ENCODE measurements at regions not wholly inside any gene's neighbourhood (a gene's known extent, or its start where the extent isn't known, plus 50 kb on each side); places are given as distances from the start of the nearest gene placed in this dataset.

- Histone ChIP-seq H3K27me3 (no peaks in the 10 kb centered on the region), H3K4me3 (no peak overlapping the region), H3K36me3 (replicated peaks; ENCODE audit: insufficient read depth, low read depth) (no peaks in the 10 kb centered on the region), H3K4me1 (ENCODE audit: insufficient read depth) (peaks cover 6% of the 10 kb centered on the region), H3K79me2 (no peaks in the 10 kb centered on the region), H3K9me2 (replicated peaks; ENCODE audit: insufficient read depth) (no peaks in the 10 kb centered on the region), H4K20me1 (ENCODE audit: insufficient read depth, poor library complexity, severe bottlenecking) (no peaks in the 10 kb centered on the region), H2AFZ (no peak overlapping the region), H3K27ac (no peak overlapping the region), H3K9me3 (ENCODE audit: low read depth) (no peaks in the 10 kb centered on the region), H3K4me2 (no peak overlapping the region)
- no peak for DNase-seq (ENCODE audit: low spot score)
- TF ChIP-seq, protein P1, sequence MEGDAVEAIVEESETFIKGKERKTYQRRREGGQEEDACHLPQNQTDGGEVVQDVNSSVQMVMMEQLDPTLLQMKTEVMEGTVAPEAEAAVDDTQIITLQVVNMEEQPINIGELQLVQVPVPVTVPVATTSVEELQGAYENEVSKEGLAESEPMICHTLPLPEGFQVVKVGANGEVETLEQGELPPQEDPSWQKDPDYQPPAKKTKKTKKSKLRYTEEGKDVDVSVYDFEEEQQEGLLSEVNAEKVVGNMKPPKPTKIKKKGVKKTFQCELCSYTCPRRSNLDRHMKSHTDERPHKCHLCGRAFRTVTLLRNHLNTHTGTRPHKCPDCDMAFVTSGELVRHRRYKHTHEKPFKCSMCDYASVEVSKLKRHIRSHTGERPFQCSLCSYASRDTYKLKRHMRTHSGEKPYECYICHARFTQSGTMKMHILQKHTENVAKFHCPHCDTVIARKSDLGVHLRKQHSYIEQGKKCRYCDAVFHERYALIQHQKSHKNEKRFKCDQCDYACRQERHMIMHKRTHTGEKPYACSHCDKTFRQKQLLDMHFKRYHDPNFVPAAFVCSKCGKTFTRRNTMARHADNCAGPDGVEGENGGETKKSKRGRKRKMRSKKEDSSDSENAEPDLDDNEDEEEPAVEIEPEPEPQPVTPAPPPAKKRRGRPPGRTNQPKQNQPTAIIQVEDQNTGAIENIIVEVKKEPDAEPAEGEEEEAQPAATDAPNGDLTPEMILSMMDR (IDR thresholded peaks at IDR 0.05; ENCODE audit: poor library complexity) = no peak
- no peak for TF ChIP-seq EZH2phosphoT487 (IDR thresholded peaks at IDR 0.05; ENCODE audit: low read depth, severe bottlenecking, unreplicated experiment)
- no peak for TF ChIP-seq EZH2 (IDR thresholded peaks at IDR 0.05; ENCODE audit: borderline replicate concordance)
- 100% methylated on average over 1 of the region's 1 CpG for WGBS (ENCODE audit: low lambda C conversion rate, missing lambda C conversion rate)
Measured at GRCh38 chr1:58844176-58844575, 60.3 kb upstream of the JUN start.

DNA sequence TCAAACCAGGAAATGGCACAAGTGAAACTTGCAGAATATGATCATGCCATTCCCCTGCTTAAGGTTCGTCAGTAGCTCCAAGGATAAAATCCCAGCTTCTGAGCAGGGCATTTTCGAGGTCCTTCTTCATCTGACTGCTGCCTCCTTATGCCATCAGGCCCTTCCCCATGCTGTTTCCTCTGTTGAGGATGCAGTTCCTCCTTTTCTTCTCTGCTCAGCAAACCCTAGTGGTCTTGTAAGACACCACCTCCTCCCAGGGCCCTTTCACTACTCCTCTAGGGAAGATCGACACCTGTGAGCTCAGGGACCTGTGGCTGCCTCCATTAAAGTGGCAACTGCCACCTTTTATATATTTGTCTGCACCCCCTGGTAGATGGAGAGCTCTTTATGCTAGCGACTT, 62.1 kb upstream of the JUN start:
- H3K9me3 ChIP-seq (ENCODE audit: low read depth) = no peaks in the 10 kb centered on the region
- no peaks in the 10 kb centered on the region for H3K9me2 ChIP-seq (replicated peaks; ENCODE audit: insufficient read depth)
- no peaks in the 10 kb centered on the region for H3K36me3 ChIP-seq (replicated peaks; ENCODE audit: insufficient read depth, low read depth)
- H4K20me1 ChIP-seq (ENCODE audit: insufficient read depth, poor library complexity, severe bottlenecking) = no peaks in the 10 kb centered on the region
- no peaks in the 10 kb centered on the region for H3K27me3 ChIP-seq
- no peak for DNase-seq (ENCODE audit: low spot score)
- H3K4me2 ChIP-seq = no peak overlapping the region
- TF ChIP-seq EZH2 (IDR thresholded peaks at IDR 0.05; ENCODE audit: borderline replicate concordance) (no peak), EZH2phosphoT487 (IDR thresholded peaks at IDR 0.05; ENCODE audit: low read depth, severe bottlenecking, unreplicated experiment) (no peak)
- TF ChIP-seq, protein P1 (IDR thresholded peaks at IDR 0.05; ENCODE audit: poor library complexity) = no peak
- H3K4me3 ChIP-seq = no peak overlapping the region
- no peak overlapping the region for H2AFZ ChIP-seq
- 96% methylated on average over 4 of the region's 4 CpGs for WGBS (ENCODE audit: low lambda C conversion rate, missing lambda C conversion rate)
- peaks cover 2% of the 10 kb centered on the region for H3K4me1 ChIP-seq (ENCODE audit: insufficient read depth)
- H3K27ac ChIP-seq = no peak overlapping the region
- no peaks in the 10 kb centered on the region for H3K79me2 ChIP-seq

GRCh38 chr1:58848818-58849411, 65.1 kb upstream of the JUN start:
- TF ChIP-seq EZH2 (IDR thresholded peaks at IDR 0.05; ENCODE audit: borderline replicate concordance) (no peak), EZH2phosphoT487 (IDR thresholded peaks at IDR 0.05; ENCODE audit: low read depth, severe bottlenecking, unreplicated experiment) (no peak)
- TF ChIP-seq, protein P1 (IDR thresholded peaks at IDR 0.05; ENCODE audit: poor library complexity) = no peak
- Histone ChIP-seq H3K4me2 (no peak overlapping the region), H3K4me3 (no peak overlapping the region), H2AFZ (no peak overlapping the region), H3K4me1 (ENCODE audit: insufficient read depth) (peaks cover 2% of the 10 kb centered on the region), H3K27ac (peak overlapping the region; percentile 48), H3K79me2 (no peaks in the 10 kb centered on the region), H4K20me1 (ENCODE audit: insufficient read depth, poor library complexity, severe bottlenecking) (no peaks in the 10 kb centered on the region), H3K9me2 (replicated peaks; ENCODE audit: insufficient read depth) (no peaks in the 10 kb centered on the region), H3K36me3 (replicated peaks; ENCODE audit: insufficient read depth, low read depth) (no peaks in the 10 kb centered on the region), H3K9me3 (ENCODE audit: low read depth) (no peaks in the 10 kb centered on the region), H3K27me3 (no peaks in the 10 kb centered on the region)
- WGBS (ENCODE audit: low lambda C conversion rate, missing lambda C conversion rate) = 63% methylated on average over 9 of the region's 9 CpGs
- peak; percentile 67 for DNase-seq (ENCODE audit: low spot score)

Measured in hepatocyte (in vitro differentiated cells).